ENCODE measurements at regions not wholly inside any gene's neighbourhood (a gene's known extent, or its start where the extent isn't known, plus 50 kb on each side); places are given as distances from the start of the nearest gene placed in this dataset.

- ChIA-PET POLR2A (ENCODE audit: partially characterized antibody) (no interaction called here), CTCF (ENCODE audit: partially characterized antibody) (no interaction called here)
- Histone ChIP-seq H3K4ac (replicated peaks; ENCODE audit: insufficient read length, low read depth, low read length) (no peak overlapping the region), H3K27ac (ENCODE audit: low read depth, low read length) (no peak overlapping the region), H3K23me2 (ENCODE audit: low read depth, low read length) (no peaks in the 10 kb centered on the region), H2BK12ac (ENCODE audit: low read depth, low read length) (no peak overlapping the region), H2BK5ac (ENCODE audit: low read depth, low read length) (no peak overlapping the region), H3K79me2 (ENCODE audit: control insufficient read depth in 1 of 2, insufficient read depth in 2 of 2, low read length in 2 of 2) (no peaks in the 10 kb centered on the region), H4K5ac (ENCODE audit: insufficient read length, low read depth, low read length) (no peak overlapping the region), H2AK5ac (ENCODE audit: low read depth, low read length) (no peak overlapping the region), H3K4me2 (ENCODE audit: insufficient read depth in 1 of 2, low read depth in 2 of 2, low read length in 2 of 2) (no peak overlapping the region), H4K20me1 (replicated peaks in 1 of 2; ENCODE audit: control insufficient read depth in 1 of 2, insufficient read depth in 2 of 2, low read length in 2 of 2) (no peaks in the 10 kb centered on the region), H4K91ac (replicated peaks; ENCODE audit: insufficient read length, low read length) (no peak overlapping the region), H3K18ac (ENCODE audit: extremely low read depth, low read length) (no peak overlapping the region), H4K8ac (ENCODE audit: extremely low read depth, insufficient read depth, low read length) (no peak overlapping the region), H3K56ac (replicated peaks; ENCODE audit: insufficient read length, low read depth, low read length) (no peak overlapping the region), H3K23ac (ENCODE audit: insufficient read length) (no peak overlapping the region), H2BK15ac (ENCODE audit: low read length) (no peak overlapping the region), H2BK20ac (ENCODE audit: low read length) (no peak overlapping the region), H3K36me3 (ENCODE audit: control insufficient read depth in 2 of 4, insufficient read depth in 4 of 4, low read length in 3 of 4) (no peaks in the 10 kb centered on the region), H3K9ac (replicated peaks in 1 of 4; ENCODE audit: extremely low read depth in 1 of 4, low read depth in 3 of 4, low read length in 3 of 4) (no peak overlapping the region), H3K79me1 (ENCODE audit: low read depth, low read length) (no peaks in the 10 kb centered on the region), H3K4me1 (replicated peaks in 1 of 4; ENCODE audit: control insufficient read depth in 3 of 4, insufficient read depth in 4 of 4, low read length in 3 of 4) (no peaks in the 10 kb centered on the region), H2BK120ac (replicated peaks; ENCODE audit: low read depth, low read length) (no peak overlapping the region), H3K27me3 (replicated peaks in 1 of 4; ENCODE audit: control insufficient read depth in 3 of 4, extremely low read depth in 1 of 4, insufficient read depth in 3 of 4, low read length in 3 of 4) (no peaks in the 10 kb centered on the region), H3K9me3 (ENCODE audit: insufficient read depth in 2 of 2, low read depth in 1 of 2, low read length in 1 of 2) (no peaks in the 10 kb centered on the region), H3K14ac (ENCODE audit: insufficient read length) (no peak overlapping the region), H2AFZ (ENCODE audit: low read length) (no peak overlapping the region), H3K4me3 (ENCODE audit: extremely low read depth in 1 of 4, insufficient read depth in 2 of 4, low read depth in 3 of 4, low read length in 4 of 4) (no peak overlapping the region)
- WGBS, 2 experiments (ENCODE audit: extremely low coverage in 1 of 2, insufficient coverage in 1 of 2, insufficient read length in 1 of 2, insufficient replicate concordance in 2 of 2, low coverage in 1 of 2, low lambda C conversion rate in 2 of 2, missing lambda C conversion rate in 1 of 2), result 91% methylated on average over 4 of the region's 4 CpGs; no CpG with 5 or more reads in 1 of the 2 experiments
- FAIRE-seq (no peak), DNase-seq (ENCODE audit: low read depth in 1 of 2, low spot score in 2 of 2) (no peak)
- TF ChIP-seq CHD2 (IDR thresholded peaks at IDR 0.05; ENCODE audit: low read length), result no peak
- no peak for TF ChIP-seq TCF12 (IDR thresholded peaks at IDR 0.05; ENCODE audit: low read depth, low read length)
- no peak for TF ChIP-seq GTF2F1 (IDR thresholded peaks at IDR 0.05; ENCODE audit: borderline replicate concordance, low read depth, low read length)
- TF ChIP-seq ASH2L (IDR thresholded peaks at IDR 0.05; ENCODE audit: low read length), result no peak
- TF ChIP-seq KDM5A (IDR thresholded peaks at IDR 0.05; ENCODE audit: low read length), result no peak
- no peak for TF ChIP-seq CTCF (IDR thresholded peaks at IDR 0.05; ENCODE audit: control extremely low read depth in 1 of 3, insufficient read depth in 1 of 3, low read depth in 1 of 3, low read length in 3 of 3)
- no peak for TF ChIP-seq JUND (IDR thresholded peaks at IDR 0.05; ENCODE audit: low read length)
- TF ChIP-seq SIRT6 (IDR thresholded peaks at IDR 0.05; ENCODE audit: low read length), result no peak
- TF ChIP-seq POLR2AphosphoS5 (IDR thresholded peaks at IDR 0.05; ENCODE audit: low read depth, low read length), result no peak
- TF ChIP-seq RAD21 (IDR thresholded peaks at IDR 0.05 in 1 of 2, conservative IDR thresholded peaks at IDR 0.05 in 1 of 2; ENCODE audit: low read depth in 2 of 2, low read length in 2 of 2), result no peak
- TF ChIP-seq POU5F1 (IDR thresholded peaks at IDR 0.05; ENCODE audit: low read depth, low read length), result no peak
These were observed 629.3 kb upstream of the NRP1 start for GRCh38 chr10:33963729-33964128.

All from H1 (cell line).